ENCODE measurements at regions not wholly inside any gene's neighbourhood (a gene's known extent, or its start where the extent isn't known, plus 50 kb on each side); places are given as distances from the start of the nearest gene placed in this dataset.

DNA sequence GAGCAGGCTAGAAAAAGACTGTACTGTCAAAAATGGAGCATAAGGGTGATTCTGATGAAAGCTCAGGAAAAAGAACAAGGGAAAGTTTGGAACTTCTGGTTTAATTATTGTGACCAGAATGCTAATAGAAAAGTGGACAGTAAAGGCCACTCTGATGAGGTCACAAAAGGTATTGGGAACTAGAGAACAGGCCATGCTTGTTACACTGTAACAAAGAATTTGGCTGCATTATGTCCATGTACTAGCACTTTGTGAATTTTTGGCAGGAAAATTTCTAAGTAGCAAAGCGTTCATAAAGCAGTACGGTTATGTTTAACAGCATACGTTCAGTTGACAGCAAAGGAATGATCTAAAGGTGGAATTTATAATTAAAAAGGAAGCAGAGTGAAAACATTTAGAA lies 418.6 kb downstream of the TRIB2 start:
- no peak for DNase-seq (ENCODE audit: low spot score)
- no peaks in the 10 kb centered on the region for H3K4me1 ChIP-seq (ENCODE audit: insufficient read depth, poor library complexity, severe bottlenecking)
- TF ChIP-seq, protein P1, sequence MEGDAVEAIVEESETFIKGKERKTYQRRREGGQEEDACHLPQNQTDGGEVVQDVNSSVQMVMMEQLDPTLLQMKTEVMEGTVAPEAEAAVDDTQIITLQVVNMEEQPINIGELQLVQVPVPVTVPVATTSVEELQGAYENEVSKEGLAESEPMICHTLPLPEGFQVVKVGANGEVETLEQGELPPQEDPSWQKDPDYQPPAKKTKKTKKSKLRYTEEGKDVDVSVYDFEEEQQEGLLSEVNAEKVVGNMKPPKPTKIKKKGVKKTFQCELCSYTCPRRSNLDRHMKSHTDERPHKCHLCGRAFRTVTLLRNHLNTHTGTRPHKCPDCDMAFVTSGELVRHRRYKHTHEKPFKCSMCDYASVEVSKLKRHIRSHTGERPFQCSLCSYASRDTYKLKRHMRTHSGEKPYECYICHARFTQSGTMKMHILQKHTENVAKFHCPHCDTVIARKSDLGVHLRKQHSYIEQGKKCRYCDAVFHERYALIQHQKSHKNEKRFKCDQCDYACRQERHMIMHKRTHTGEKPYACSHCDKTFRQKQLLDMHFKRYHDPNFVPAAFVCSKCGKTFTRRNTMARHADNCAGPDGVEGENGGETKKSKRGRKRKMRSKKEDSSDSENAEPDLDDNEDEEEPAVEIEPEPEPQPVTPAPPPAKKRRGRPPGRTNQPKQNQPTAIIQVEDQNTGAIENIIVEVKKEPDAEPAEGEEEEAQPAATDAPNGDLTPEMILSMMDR (IDR thresholded peaks at IDR 0.05; ENCODE audit: poor library complexity, severe bottlenecking): no peak
- H3K4me3 ChIP-seq (ENCODE audit: severe bottlenecking): no peak overlapping the region
- H3K9me3 ChIP-seq (ENCODE audit: severe bottlenecking): no peaks in the 10 kb centered on the region
- ATAC-seq (ENCODE audit: low read depth): no peak
- no peaks in the 10 kb centered on the region for H3K36me3 ChIP-seq (ENCODE audit: low read depth)
- no peak overlapping the region for H3K27ac ChIP-seq (ENCODE audit: poor library complexity, severe bottlenecking)
- no peaks in the 10 kb centered on the region for H3K27me3 ChIP-seq (ENCODE audit: insufficient read depth, poor library complexity, severe bottlenecking)

DNA sequence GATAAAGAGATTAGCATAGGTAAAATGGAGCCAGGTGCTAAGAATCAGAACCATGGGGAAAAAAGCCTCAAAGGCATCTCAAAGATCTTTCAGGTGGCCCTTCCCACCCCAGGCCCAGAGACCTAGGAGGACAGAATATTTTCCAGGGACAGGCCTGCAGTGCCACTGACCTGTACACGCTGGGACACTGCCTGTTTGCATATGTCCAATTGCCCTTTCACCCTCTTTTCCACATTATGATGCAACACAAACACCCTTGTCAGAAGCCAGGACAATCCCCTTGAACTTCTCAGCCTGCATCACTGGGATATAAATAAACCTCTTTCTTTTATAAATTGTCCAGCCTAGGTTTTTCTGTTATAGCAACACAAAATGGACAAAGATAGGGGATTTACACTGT lies 419.1 kb downstream of the TRIB2 start:
- Histone ChIP-seq H3K27ac (ENCODE audit: poor library complexity, severe bottlenecking) (no peak overlapping the region), H3K36me3 (ENCODE audit: low read depth) (no peaks in the 10 kb centered on the region), H3K27me3 (ENCODE audit: insufficient read depth, poor library complexity, severe bottlenecking) (no peaks in the 10 kb centered on the region), H3K4me1 (ENCODE audit: insufficient read depth, poor library complexity, severe bottlenecking) (no peaks in the 10 kb centered on the region), H3K9me3 (ENCODE audit: severe bottlenecking) (no peaks in the 10 kb centered on the region), H3K4me3 (ENCODE audit: severe bottlenecking) (no peak overlapping the region)
- TF ChIP-seq, protein P1 (IDR thresholded peaks at IDR 0.05; ENCODE audit: poor library complexity, severe bottlenecking): no peak
- DNase-seq (ENCODE audit: low spot score) (no peak), ATAC-seq (ENCODE audit: low read depth) (no peak)

DNA sequence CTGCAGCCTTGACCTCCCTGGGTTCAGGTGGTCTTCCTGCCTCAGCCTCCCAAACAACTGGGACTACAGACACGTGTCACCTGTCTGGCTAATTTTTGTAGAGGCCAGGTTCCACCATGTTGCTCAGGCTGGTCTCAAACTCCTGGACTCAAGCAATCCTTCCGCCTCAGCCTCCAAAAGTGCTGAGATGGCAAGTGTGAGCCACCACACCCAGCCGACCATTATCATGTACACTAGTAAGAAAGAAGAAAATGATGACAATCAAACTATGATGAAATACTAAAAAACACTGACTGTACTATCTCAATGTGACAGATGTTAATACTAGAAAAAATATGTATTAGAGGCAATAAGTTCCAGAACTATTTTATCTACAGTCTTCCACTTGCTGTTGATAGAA lies 420.9 kb downstream of the TRIB2 start:
- Histone ChIP-seq H3K9me3 (ENCODE audit: severe bottlenecking) (no peaks in the 10 kb centered on the region), H3K4me3 (ENCODE audit: severe bottlenecking) (no peak overlapping the region), H3K27me3 (ENCODE audit: insufficient read depth, poor library complexity, severe bottlenecking) (no peaks in the 10 kb centered on the region), H3K36me3 (ENCODE audit: low read depth) (no peaks in the 10 kb centered on the region), H3K4me1 (ENCODE audit: insufficient read depth, poor library complexity, severe bottlenecking) (no peaks in the 10 kb centered on the region), H3K27ac (ENCODE audit: poor library complexity, severe bottlenecking) (no peak overlapping the region)
- DNase-seq (ENCODE audit: low spot score) (no peak), ATAC-seq (ENCODE audit: low read depth) (no peak)
- TF ChIP-seq, protein P1 (IDR thresholded peaks at IDR 0.05; ENCODE audit: poor library complexity, severe bottlenecking): no peak

DNA sequence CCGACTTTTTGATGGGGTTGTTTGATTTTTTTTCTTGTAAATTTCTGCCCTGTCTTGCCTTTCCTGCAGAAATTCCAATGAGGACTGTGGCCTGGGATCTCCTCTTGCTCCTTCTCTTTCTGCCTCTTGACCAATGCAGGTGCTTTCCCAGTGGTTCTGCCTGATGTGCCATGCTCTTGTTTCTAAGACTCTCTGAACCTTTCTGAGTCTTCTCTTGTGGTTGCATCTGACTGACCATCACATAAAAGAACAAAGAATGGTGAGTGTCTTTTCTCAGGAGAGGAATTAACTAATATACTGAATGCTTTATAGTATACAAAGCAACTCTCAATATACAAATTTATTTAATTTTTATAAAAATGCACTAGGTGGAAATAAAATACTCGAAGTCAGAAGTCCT lies 424.6 kb downstream of the TRIB2 start:
- Histone ChIP-seq H3K9me3 (ENCODE audit: severe bottlenecking) (no peaks in the 10 kb centered on the region), H3K4me3 (ENCODE audit: severe bottlenecking) (no peak overlapping the region), H3K27me3 (ENCODE audit: insufficient read depth, poor library complexity, severe bottlenecking) (no peaks in the 10 kb centered on the region), H3K4me1 (ENCODE audit: insufficient read depth, poor library complexity, severe bottlenecking) (no peaks in the 10 kb centered on the region), H3K36me3 (ENCODE audit: low read depth) (no peaks in the 10 kb centered on the region), H3K27ac (ENCODE audit: poor library complexity, severe bottlenecking) (no peak overlapping the region)
- ATAC-seq (ENCODE audit: low read depth) (no peak), DNase-seq (ENCODE audit: low spot score) (no peak)
- TF ChIP-seq, protein P1 (IDR thresholded peaks at IDR 0.05; ENCODE audit: poor library complexity, severe bottlenecking): no peak

DNA sequence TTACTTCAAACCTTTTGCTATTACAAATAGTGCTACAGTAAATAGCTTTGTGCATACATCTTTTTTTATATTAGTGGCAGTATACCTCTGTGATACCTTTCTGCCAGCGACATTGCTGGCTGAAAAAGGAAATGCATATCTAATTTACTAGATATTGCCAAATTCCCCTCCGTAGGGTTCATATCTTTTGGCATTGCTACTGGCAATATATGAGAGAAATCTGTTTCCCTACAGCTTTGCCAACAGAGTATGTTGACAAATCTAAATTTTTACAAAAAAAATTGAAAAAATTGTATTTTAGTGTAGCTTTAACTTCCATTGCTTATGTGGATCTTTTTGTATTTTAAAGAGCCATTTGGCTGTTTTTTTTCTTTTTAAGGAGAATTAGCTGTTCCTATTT lies 426.7 kb downstream of the TRIB2 start:
- TF ChIP-seq, protein P1 (IDR thresholded peaks at IDR 0.05; ENCODE audit: poor library complexity, severe bottlenecking): no peak
- no peak overlapping the region for H3K4me3 ChIP-seq (ENCODE audit: severe bottlenecking)
- no peaks in the 10 kb centered on the region for H3K36me3 ChIP-seq (ENCODE audit: low read depth)
- H3K4me1 ChIP-seq (ENCODE audit: insufficient read depth, poor library complexity, severe bottlenecking): no peaks in the 10 kb centered on the region
- H3K9me3 ChIP-seq (ENCODE audit: severe bottlenecking): no peaks in the 10 kb centered on the region
- no peak for DNase-seq (ENCODE audit: low spot score)
- peaks cover 3% of the 10 kb centered on the region for H3K27me3 ChIP-seq (ENCODE audit: insufficient read depth, poor library complexity, severe bottlenecking)
- H3K27ac ChIP-seq (ENCODE audit: poor library complexity, severe bottlenecking): no peak overlapping the region
- ATAC-seq (ENCODE audit: low read depth): no peak

All from RWPE2 (cell line).